Activated CD8-positive, alpha-beta memory T cell treated with anti-CD3 and anti-CD28 coated beads, Interleukin-2, amount 10 ng/mL, durations not matched to agents 7 days and 5 days (primary cell): ENCODE measurements at regions not wholly inside any gene's neighbourhood (a gene's known extent, or its start where the extent isn't known, plus 50 kb on each side); places are given as distances from the start of the nearest gene placed in this dataset.
"Not testable (repeated sequence)": the region's sequence is repeated elsewhere in the genome, so short reads cannot be mapped to it uniquely, and the experiment has no call there.

Source experiments
- ATAC-seq: fragments of 150-1000 bp; cut with Tn5 transposase; one replicate; pipeline ENCODE4 v1.10.0; 2021; ENCODE audit warnings: moderate library complexity
- CTCF ChIA-PET: fragments of 350-600 bp; sonication (Branson Sonifier 250); formaldehyde crosslinking; loops from one replicate; lab custom pipeline; 2021; ENCODE audit warnings: antibody characterized with exemption; lab: Charles Lee
- DNase-seq: peaks from one replicate; pipeline ENCODE4 v3.0.0-alpha.2; 2020
- H3K27ac Mint-ChIP-seq: one replicate; pipeline ENCODE4 v1.8.0; 2021; ENCODE audit warnings: mild to moderate bottlenecking, mixed read lengths
- H3K27me3 Mint-ChIP-seq: one replicate; pipeline ENCODE4 v1.8.0; 2021; ENCODE audit warnings: mixed read lengths
- H3K36me3 Mint-ChIP-seq: one replicate; pipeline ENCODE4 v1.8.0; 2021; ENCODE audit warnings: mild to moderate bottlenecking, mixed read lengths
- H3K4me1 Mint-ChIP-seq: one replicate; pipeline ENCODE4 v1.8.0; 2021; ENCODE audit warnings: mixed read lengths
- H3K4me3 Mint-ChIP-seq: one replicate; pipeline ENCODE4 v1.8.0; 2021; ENCODE audit warnings: mild to moderate bottlenecking, moderate library complexity, mixed read lengths
- H3K9me3 Mint-ChIP-seq: one replicate; pipeline ENCODE4 v1.8.0; 2022; ENCODE audit warnings: low read depth, mixed read lengths

GRCh38 chr1:157460381-157460780 is 91.9 kb downstream of the FCRL5 start:
- no peaks in the 10 kb centered on the region for H3K4me1 Mint-ChIP-seq
- no peak overlapping the region for H3K4me3 Mint-ChIP-seq
- no peak overlapping the region for H3K27ac Mint-ChIP-seq
- H3K27me3 Mint-ChIP-seq, result peaks cover 16% of the 10 kb centered on the region
- H3K9me3 Mint-ChIP-seq, result no peaks in the 10 kb centered on the region
- DNase-seq (no peak), ATAC-seq (no peak)
- no peaks in the 10 kb centered on the region for H3K36me3 Mint-ChIP-seq
- CTCF ChIA-PET, result no interaction called here

GRCh38 chr1:157457279-157457678 is 95.0 kb downstream of the FCRL5 start:
- ATAC-seq (no peak), DNase-seq (no peak)
- CTCF ChIA-PET, result no interaction called here
- Mint-ChIP-seq H3K36me3 (no peaks in the 10 kb centered on the region), H3K27me3 (peaks cover 19% of the 10 kb centered on the region), H3K9me3 (no peaks in the 10 kb centered on the region), H3K4me1 (no peaks in the 10 kb centered on the region), H3K27ac (no peak overlapping the region), H3K4me3 (no peak overlapping the region)

- no peak for DNase-seq
- Mint-ChIP-seq H3K36me3 (no peaks in the 10 kb centered on the region), H3K27me3 (peaks cover 11% of the 10 kb centered on the region), H3K4me3 (no peak overlapping the region), H3K4me1 (no peaks in the 10 kb centered on the region), H3K9me3 (no peaks in the 10 kb centered on the region), H3K27ac (no peak overlapping the region)
- ATAC-seq, result no peak
- CTCF ChIA-PET, result no interaction called here
Observed at GRCh38 chr1:157455318-157455717, 97.0 kb downstream of the FCRL5 start.

- no peak for DNase-seq
- no peak overlapping the region for H3K4me3 Mint-ChIP-seq
- no peaks in the 10 kb centered on the region for H3K4me1 Mint-ChIP-seq
- H3K27ac Mint-ChIP-seq, result no peak overlapping the region
- ATAC-seq, result no peak
- peaks cover 3% of the 10 kb centered on the region for H3K27me3 Mint-ChIP-seq
- H3K9me3 Mint-ChIP-seq, result no peaks in the 10 kb centered on the region
- CTCF ChIA-PET, result no interaction called here
- H3K36me3 Mint-ChIP-seq, result no peaks in the 10 kb centered on the region
Observed at GRCh38 chr1:157450106-157450505, 102.2 kb downstream of the FCRL5 start.

GRCh38 chr1:157448636-157449035 is 103.7 kb downstream of the FCRL5 start:
- Mint-ChIP-seq H3K4me3 (no peak overlapping the region), H3K27me3 (no peaks in the 10 kb centered on the region), H3K36me3 (no peaks in the 10 kb centered on the region), H3K27ac (no peak overlapping the region), H3K9me3 (no peaks in the 10 kb centered on the region), H3K4me1 (no peaks in the 10 kb centered on the region)
- no peak for ATAC-seq
- no peak for DNase-seq
- CTCF ChIA-PET, result no interaction called here

- H3K4me3 Mint-ChIP-seq, H3K27me3 Mint-ChIP-seq, CTCF ChIA-PET, H3K4me1 Mint-ChIP-seq, ATAC-seq, H3K36me3 Mint-ChIP-seq, H3K27ac Mint-ChIP-seq, H3K9me3 Mint-ChIP-seq, DNase-seq: not testable (repeated sequence)
Observed at GRCh38 chr1:157446356-157446755, 106.0 kb downstream of the FCRL5 start.

GRCh38 chr1:157445616-157446140 is 106.6 kb downstream of the FCRL5 start:
- ATAC-seq, H3K4me3 Mint-ChIP-seq, DNase-seq, H3K9me3 Mint-ChIP-seq, CTCF ChIA-PET, H3K4me1 Mint-ChIP-seq, H3K27ac Mint-ChIP-seq, H3K27me3 Mint-ChIP-seq, H3K36me3 Mint-ChIP-seq: not testable (repeated sequence)

GRCh38 chr1:157442065-157442464 is 110.2 kb downstream of the FCRL5 start:
- H3K27me3 Mint-ChIP-seq, result peaks cover 2% of the 10 kb centered on the region
- no peaks in the 10 kb centered on the region for H3K4me1 Mint-ChIP-seq
- H3K36me3 Mint-ChIP-seq, result no peaks in the 10 kb centered on the region
- CTCF ChIA-PET, result no interaction called here
- H3K9me3 Mint-ChIP-seq, result no peaks in the 10 kb centered on the region
- no peak for DNase-seq
- no peak overlapping the region for H3K27ac Mint-ChIP-seq
- no peak for ATAC-seq
- H3K4me3 Mint-ChIP-seq, result no peak overlapping the region

- H3K27me3 Mint-ChIP-seq, result peaks cover 12% of the 10 kb centered on the region
- CTCF ChIA-PET, result no interaction called here
- no peak overlapping the region for H3K4me3 Mint-ChIP-seq
- ATAC-seq, result no peak
- no peaks in the 10 kb centered on the region for H3K36me3 Mint-ChIP-seq
- H3K27ac Mint-ChIP-seq, result no peak overlapping the region
- no peaks in the 10 kb centered on the region for H3K9me3 Mint-ChIP-seq
- no peak for DNase-seq
- H3K4me1 Mint-ChIP-seq, result no peaks in the 10 kb centered on the region
Observed at GRCh38 chr1:157439302-157439954, 112.9 kb downstream of the FCRL5 start.

- Mint-ChIP-seq H3K27ac (no peak overlapping the region), H3K4me3 (no peak overlapping the region), H3K36me3 (no peaks in the 10 kb centered on the region), H3K27me3 (peaks cover 16% of the 10 kb centered on the region), H3K9me3 (no peaks in the 10 kb centered on the region), H3K4me1 (no peaks in the 10 kb centered on the region)
- CTCF ChIA-PET, result no interaction called here
- ATAC-seq, result no peak
- no peak for DNase-seq
Observed at GRCh38 chr1:157438613-157439012, 113.7 kb downstream of the FCRL5 start.

GRCh38 chr1:157438146-157438545 is 114.2 kb downstream of the FCRL5 start:
- CTCF ChIA-PET, result no interaction called here
- H3K36me3 Mint-ChIP-seq, result no peaks in the 10 kb centered on the region
- H3K27ac Mint-ChIP-seq, result no peak overlapping the region
- DNase-seq (no peak), ATAC-seq (no peak)
- no peak overlapping the region for H3K4me3 Mint-ChIP-seq
- peaks cover 21% of the 10 kb centered on the region for H3K27me3 Mint-ChIP-seq
- H3K9me3 Mint-ChIP-seq, result no peaks in the 10 kb centered on the region
- H3K4me1 Mint-ChIP-seq, result no peaks in the 10 kb centered on the region

- Mint-ChIP-seq H3K36me3 (no peaks in the 10 kb centered on the region), H3K4me1 (no peaks in the 10 kb centered on the region), H3K4me3 (no peak overlapping the region), H3K9me3 (no peaks in the 10 kb centered on the region), H3K27ac (no peak overlapping the region), H3K27me3 (peaks cover 25% of the 10 kb centered on the region)
- no peak for ATAC-seq
- no peak for DNase-seq
- CTCF ChIA-PET, result no interaction called here
Observed at GRCh38 chr1:157437296-157437695, 115.0 kb downstream of the FCRL5 start.

GRCh38 chr1:157431751-157432150 is 120.6 kb downstream of the FCRL5 start:
- ATAC-seq (no peak), DNase-seq (no peak)
- no peaks in the 10 kb centered on the region for H3K4me1 Mint-ChIP-seq
- no peak overlapping the region for H3K27ac Mint-ChIP-seq
- H3K36me3 Mint-ChIP-seq, result no peaks in the 10 kb centered on the region
- H3K27me3 Mint-ChIP-seq, result peaks cover 35% of the 10 kb centered on the region
- CTCF ChIA-PET, result no interaction called here
- H3K9me3 Mint-ChIP-seq, result no peaks in the 10 kb centered on the region
- H3K4me3 Mint-ChIP-seq, result no peak overlapping the region

GRCh38 chr1:157429601-157430240 is 122.6 kb downstream of the FCRL5 start:
- no peak for ATAC-seq
- H3K27ac Mint-ChIP-seq, result no peak overlapping the region
- no peaks in the 10 kb centered on the region for H3K9me3 Mint-ChIP-seq
- no peak overlapping the region for H3K4me3 Mint-ChIP-seq
- H3K27me3 Mint-ChIP-seq, result peaks cover 33% of the 10 kb centered on the region
- CTCF ChIA-PET, result no interaction called here
- no peak for DNase-seq
- no peaks in the 10 kb centered on the region for H3K36me3 Mint-ChIP-seq
- no peaks in the 10 kb centered on the region for H3K4me1 Mint-ChIP-seq
